ENCODE measurements at regions not wholly inside any gene's neighbourhood (a gene's known extent, or its start where the extent isn't known, plus 50 kb on each side); places are given as distances from the start of the nearest gene placed in this dataset.
A peak's percentile ranks its signal among the peaks of the same experiment; 100 is the strongest.

DNA sequence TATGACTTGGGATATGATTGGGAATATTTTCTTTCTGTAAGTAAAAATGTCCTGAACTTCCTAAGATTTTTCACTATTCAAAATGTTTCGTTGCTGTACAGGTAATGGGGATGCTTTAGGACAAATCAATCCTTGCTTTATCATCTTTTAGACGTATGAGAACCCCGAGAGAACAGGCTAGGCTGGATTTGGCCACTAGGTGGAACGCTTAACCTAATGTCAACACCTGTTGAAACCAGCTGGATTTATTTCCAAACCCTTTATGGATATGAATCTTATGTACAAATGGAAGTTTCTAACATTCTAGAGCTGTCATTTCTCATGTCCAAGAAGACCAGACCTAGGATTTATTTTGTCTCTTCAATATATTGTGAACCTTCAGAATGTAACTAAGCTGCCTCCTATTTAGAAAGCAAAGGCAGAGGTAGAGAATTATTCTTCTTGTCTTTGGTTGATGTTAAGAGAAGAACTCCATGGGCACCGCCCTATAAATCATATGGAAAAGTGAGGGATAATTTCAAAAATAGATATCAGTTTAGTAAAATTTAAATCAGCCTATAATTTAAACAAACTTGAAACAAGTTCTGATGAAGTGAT, 96.7 kb downstream of the PMAIP1 start:
- TF ChIP-seq, protein P1, sequence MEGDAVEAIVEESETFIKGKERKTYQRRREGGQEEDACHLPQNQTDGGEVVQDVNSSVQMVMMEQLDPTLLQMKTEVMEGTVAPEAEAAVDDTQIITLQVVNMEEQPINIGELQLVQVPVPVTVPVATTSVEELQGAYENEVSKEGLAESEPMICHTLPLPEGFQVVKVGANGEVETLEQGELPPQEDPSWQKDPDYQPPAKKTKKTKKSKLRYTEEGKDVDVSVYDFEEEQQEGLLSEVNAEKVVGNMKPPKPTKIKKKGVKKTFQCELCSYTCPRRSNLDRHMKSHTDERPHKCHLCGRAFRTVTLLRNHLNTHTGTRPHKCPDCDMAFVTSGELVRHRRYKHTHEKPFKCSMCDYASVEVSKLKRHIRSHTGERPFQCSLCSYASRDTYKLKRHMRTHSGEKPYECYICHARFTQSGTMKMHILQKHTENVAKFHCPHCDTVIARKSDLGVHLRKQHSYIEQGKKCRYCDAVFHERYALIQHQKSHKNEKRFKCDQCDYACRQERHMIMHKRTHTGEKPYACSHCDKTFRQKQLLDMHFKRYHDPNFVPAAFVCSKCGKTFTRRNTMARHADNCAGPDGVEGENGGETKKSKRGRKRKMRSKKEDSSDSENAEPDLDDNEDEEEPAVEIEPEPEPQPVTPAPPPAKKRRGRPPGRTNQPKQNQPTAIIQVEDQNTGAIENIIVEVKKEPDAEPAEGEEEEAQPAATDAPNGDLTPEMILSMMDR (IDR thresholded peaks at IDR 0.05) = peak in 2 of 3 experiments; percentile 56 to 66
- TF ChIP-seq POLR2A (IDR thresholded peaks at IDR 0.05) = no peak

Data from testis (tissue), 2 donors.